Gastrocnemius medialis (tissue), 4 donors: ENCODE measurements at regions not wholly inside any gene's neighbourhood (a gene's known extent, or its start where the extent isn't known, plus 50 kb on each side); places are given as distances from the start of the nearest gene placed in this dataset.

Source experiments
- ATAC-seq, 2 donors: fragments of 150-250 bp; one replicate each; pipeline ENCODE4 v1.9.1; 2016
- DNase-seq, 2 donors: peaks; one replicate each; pipeline ENCODE4 v3.0.0-alpha.2; 2019
- H3K27ac ChIP-seq, 4 donors: fragments of 200-600 bp; sonication (generic); 1 replicate in 1 of 4; 2 replicates in 3 of 4; pipeline ENCODE4 v1.5.1; 2016 to 2018; ENCODE audit warnings: mild to moderate bottlenecking in 2 of 4, moderate library complexity in 1 of 4
- H3K27me3 ChIP-seq, 3 donors: fragments of 200-600 bp; sonication (generic) in 2 of 3; 1 replicate in 1 of 3; 2 replicates in 2 of 3; pipeline versions ENCODE4 v1.5.1 to v1.6.0; 2016 to 2019; ENCODE audit warnings: mild to moderate bottlenecking in 1 of 3, moderate library complexity in 1 of 3
- H3K36me3 ChIP-seq, 2 donors: fragments of 200-600 bp; sonication (generic) in 1 of 2; one replicate each; pipeline ENCODE4 v1.5.1; 2017 to 2018
- H3K4me1 ChIP-seq, 2 donors: fragments of 200-600 bp; sonication (generic) in 1 of 2; one replicate each; pipeline ENCODE4 v1.5.1; 2016 to 2017; ENCODE audit warnings: mild to moderate bottlenecking in 2 of 2
- H3K4me3 ChIP-seq, 4 donors: fragments of 200-600 bp; sonication (generic) in 3 of 4; 1 replicate in 1 of 4; 2 replicates in 3 of 4; pipeline ENCODE4 v1.5.1; 2016 to 2019; ENCODE audit warnings: mild to moderate bottlenecking in 2 of 4
- H3K9me3 ChIP-seq, 3 donors: fragments of 200-600 bp; sonication (generic) in 2 of 3; 1 replicate in 1 of 3; 2 replicates in 2 of 3; pipeline ENCODE4 v1.5.1; 2016 to 2019
- POLR2A ChIP-seq, 2 donors: fragments of 450-650 bp; IDR thresholded peaks; one replicate each; pipeline ENCODE4 v1.6.1; 2017; ENCODE audit warnings: antibody characterized with exemption in 2 of 2, mild to moderate bottlenecking in 2 of 2, moderate library complexity in 2 of 2
- in situ Hi-C, 4 donors: fragments of 200-750 bp; cut with MboI; loops; one replicate each; pipeline versions ENCODE4 v1.15.0 to v1.8.0; 2017; ENCODE audit warnings: low sequenced_read_pairs in 4 of 4
- intact Hi-C: fragments of 100-400 bp; cut with DNase I; formaldehyde crosslinking; loops from one replicate; pipeline ENCODE4 v1.15.1; 2023; ENCODE audit warnings: low total_unique reads
- TF ChIP-seq, protein P1 (sequence below), 5 experiments: fragments of 450-650 bp in 3 of 5; fragments of 200-600 bp in 2 of 5; sonication (generic) in 2 of 5; IDR thresholded peaks in 4 of 5; conservative IDR thresholded peaks in 1 of 5; 1 replicate in 4 of 5; 2 replicates in 1 of 5; pipeline ENCODE4 v1.5.1; 2016 to 2019; ENCODE audit warnings: antibody characterized with exemption in 5 of 5, mild to moderate bottlenecking in 3 of 5, moderate library complexity in 3 of 5

- no peak for TF ChIP-seq POLR2A (IDR thresholded peaks at IDR 0.05)
- TF ChIP-seq, protein P1, sequence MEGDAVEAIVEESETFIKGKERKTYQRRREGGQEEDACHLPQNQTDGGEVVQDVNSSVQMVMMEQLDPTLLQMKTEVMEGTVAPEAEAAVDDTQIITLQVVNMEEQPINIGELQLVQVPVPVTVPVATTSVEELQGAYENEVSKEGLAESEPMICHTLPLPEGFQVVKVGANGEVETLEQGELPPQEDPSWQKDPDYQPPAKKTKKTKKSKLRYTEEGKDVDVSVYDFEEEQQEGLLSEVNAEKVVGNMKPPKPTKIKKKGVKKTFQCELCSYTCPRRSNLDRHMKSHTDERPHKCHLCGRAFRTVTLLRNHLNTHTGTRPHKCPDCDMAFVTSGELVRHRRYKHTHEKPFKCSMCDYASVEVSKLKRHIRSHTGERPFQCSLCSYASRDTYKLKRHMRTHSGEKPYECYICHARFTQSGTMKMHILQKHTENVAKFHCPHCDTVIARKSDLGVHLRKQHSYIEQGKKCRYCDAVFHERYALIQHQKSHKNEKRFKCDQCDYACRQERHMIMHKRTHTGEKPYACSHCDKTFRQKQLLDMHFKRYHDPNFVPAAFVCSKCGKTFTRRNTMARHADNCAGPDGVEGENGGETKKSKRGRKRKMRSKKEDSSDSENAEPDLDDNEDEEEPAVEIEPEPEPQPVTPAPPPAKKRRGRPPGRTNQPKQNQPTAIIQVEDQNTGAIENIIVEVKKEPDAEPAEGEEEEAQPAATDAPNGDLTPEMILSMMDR (IDR thresholded peaks at IDR 0.05 in 4 of 5, conservative IDR thresholded peaks at IDR 0.05 in 1 of 5): no peak
- no peak overlapping the region for H3K4me3 ChIP-seq
- in situ Hi-C loops: no loop called here
- H3K9me3 ChIP-seq: no peaks in the 10 kb centered on the region
- no peak overlapping the region for H3K27ac ChIP-seq
- H3K4me1 ChIP-seq: no peaks in the 10 kb centered on the region
- ATAC-seq (no peak), DNase-seq (no peak)
- no peaks in the 10 kb centered on the region for H3K36me3 ChIP-seq
- no peaks in the 10 kb centered on the region for H3K27me3 ChIP-seq
- intact Hi-C loops: no loop called here
Observed at GRCh38 chr18:41075212-41075611, 879.8 kb upstream of the PIK3C3 start.

GRCh38 chr18:41073372-41073954 is 881.6 kb upstream of the PIK3C3 start:
- no peak for DNase-seq
- ATAC-seq: no peak

DNA sequence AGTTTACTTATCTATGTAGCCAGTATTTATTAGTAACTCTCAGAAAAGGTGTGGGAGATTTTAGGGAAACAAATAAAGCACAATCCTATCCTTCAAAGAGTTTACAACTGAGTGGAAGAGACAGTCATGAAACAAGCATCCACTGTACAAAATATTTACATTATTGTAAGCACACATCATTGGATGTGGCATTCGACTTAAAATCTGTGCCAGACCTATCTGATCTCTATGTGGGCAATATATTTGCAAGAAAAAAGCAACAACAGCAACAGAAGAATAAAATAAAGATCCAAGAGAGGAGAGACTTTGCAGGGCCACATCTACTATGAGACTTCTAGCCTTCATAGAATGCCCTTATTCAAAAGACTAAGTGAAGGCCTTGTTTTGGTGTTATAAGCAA is 882.1 kb upstream of the PIK3C3 start:
- H3K27ac ChIP-seq: no peak overlapping the region
- ATAC-seq (no peak), DNase-seq (no peak)
- TF ChIP-seq, protein P1 (IDR thresholded peaks at IDR 0.05 in 4 of 5, conservative IDR thresholded peaks at IDR 0.05 in 1 of 5): no peak
- no peak for TF ChIP-seq POLR2A (IDR thresholded peaks at IDR 0.05)
- H3K36me3 ChIP-seq: no peaks in the 10 kb centered on the region
- no peaks in the 10 kb centered on the region for H3K4me1 ChIP-seq
- in situ Hi-C loops: no loop called here
- no peak overlapping the region for H3K4me3 ChIP-seq
- intact Hi-C loops: no loop called here
- no peaks in the 10 kb centered on the region for H3K9me3 ChIP-seq
- H3K27me3 ChIP-seq: no peaks in the 10 kb centered on the region

More at GRCh38 chr18:41073372-41073954, 881.6 kb upstream of the PIK3C3 start:
- in situ Hi-C loops (no loop called here), intact Hi-C loops (no loop called here)
- no peaks in the 10 kb centered on the region for H3K27me3 ChIP-seq
- no peaks in the 10 kb centered on the region for H3K36me3 ChIP-seq
- H3K4me3 ChIP-seq: no peak overlapping the region
- H3K4me1 ChIP-seq: no peaks in the 10 kb centered on the region
- TF ChIP-seq, protein P1 (IDR thresholded peaks at IDR 0.05 in 4 of 5, conservative IDR thresholded peaks at IDR 0.05 in 1 of 5): no peak
- no peak for TF ChIP-seq POLR2A (IDR thresholded peaks at IDR 0.05)
- H3K9me3 ChIP-seq: no peaks in the 10 kb centered on the region
- H3K27ac ChIP-seq: no peak overlapping the region

DNA sequence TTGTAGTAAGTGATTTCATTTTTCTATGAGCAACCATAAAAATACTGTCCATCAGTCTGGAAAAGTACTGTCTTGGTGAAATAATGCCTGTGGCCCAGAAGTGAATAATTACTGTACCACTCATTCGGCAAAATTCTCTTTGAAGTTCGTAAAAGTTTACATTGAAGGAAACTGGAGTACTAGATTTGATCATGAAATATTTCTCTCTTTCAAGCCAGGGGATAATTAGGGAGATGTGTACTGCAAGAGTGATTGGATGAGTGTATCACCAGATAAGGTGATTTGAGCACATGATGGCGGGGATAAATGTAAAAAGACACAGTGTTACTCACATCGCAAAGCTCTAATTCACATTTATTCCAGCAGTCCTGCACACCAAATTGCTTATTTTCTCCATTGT is 883.2 kb upstream of the PIK3C3 start:
- DNase-seq: no peak
- no peak for TF ChIP-seq POLR2A (IDR thresholded peaks at IDR 0.05)
- TF ChIP-seq, protein P1 (IDR thresholded peaks at IDR 0.05 in 4 of 5, conservative IDR thresholded peaks at IDR 0.05 in 1 of 5): no peak
- no peaks in the 10 kb centered on the region for H3K36me3 ChIP-seq
- no peak for ATAC-seq
- intact Hi-C loops (no loop called here), in situ Hi-C loops (no loop called here)
- no peaks in the 10 kb centered on the region for H3K27me3 ChIP-seq
- no peaks in the 10 kb centered on the region for H3K9me3 ChIP-seq
- H3K27ac ChIP-seq: no peak overlapping the region
- no peak overlapping the region for H3K4me3 ChIP-seq
- H3K4me1 ChIP-seq: no peaks in the 10 kb centered on the region

DNA sequence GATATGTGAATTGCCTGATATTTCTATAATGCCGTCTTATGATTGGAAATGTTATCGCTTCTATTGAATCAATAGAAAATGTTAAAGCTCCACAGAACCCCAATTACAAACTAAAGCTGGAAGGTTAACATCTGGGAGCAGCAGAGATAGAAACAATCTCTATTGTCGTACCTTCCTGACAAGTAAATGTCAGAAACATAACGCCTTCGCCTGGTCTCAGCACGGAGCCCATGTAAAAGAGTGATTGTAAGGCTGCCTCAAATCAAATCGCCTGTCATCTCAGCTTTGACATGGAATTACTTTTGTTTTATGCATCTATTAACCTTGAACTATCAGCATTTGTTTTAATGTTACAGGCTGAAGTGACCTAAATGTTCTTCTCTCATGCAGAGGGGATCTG is 885.9 kb upstream of the PIK3C3 start:
- Histone ChIP-seq H3K36me3 (no peaks in the 10 kb centered on the region), H3K4me1 (no peaks in the 10 kb centered on the region), H3K27ac (no peak overlapping the region), H3K9me3 (no peaks in the 10 kb centered on the region), H3K4me3 (no peak overlapping the region), H3K27me3 (no peaks in the 10 kb centered on the region)
- ATAC-seq (no peak), DNase-seq (no peak)
- TF ChIP-seq, protein P1 (IDR thresholded peaks at IDR 0.05 in 4 of 5, conservative IDR thresholded peaks at IDR 0.05 in 1 of 5): no peak
- TF ChIP-seq POLR2A (IDR thresholded peaks at IDR 0.05): no peak
- in situ Hi-C loops: no loop called here
- intact Hi-C loops: no loop called here
